Breast epithelium (tissue), 4 donors: ENCODE measurements at regions not wholly inside any gene's neighbourhood (a gene's known extent, or its start where the extent isn't known, plus 50 kb on each side); places are given as distances from the start of the nearest gene placed in this dataset.

ENCODE experiments used
- DNase-seq, 2 donors: peaks; one replicate each; pipeline ENCODE4 v3.0.0-alpha.2; 2019; ENCODE audit warnings: low spot score in 2 of 2
- H3K27ac ChIP-seq, 2 donors: fragments of 200-600 bp; sonication (generic) in 1 of 2; one replicate each; pipeline ENCODE4 v1.5.1; 2016 to 2019; ENCODE audit warnings: mild to moderate bottlenecking in 1 of 2
- H3K27me3 ChIP-seq, 2 donors: fragments of 200-600 bp; sonication (generic) in 1 of 2; one replicate each; pipeline versions ENCODE4 v1.5.1 to v1.6.0; 2017 to 2019; ENCODE audit warnings: control low read depth in 1 of 2, mild to moderate bottlenecking in 1 of 2
- H3K36me3 ChIP-seq: fragments of 200-600 bp; one replicate; pipeline ENCODE4 v1.5.1; 2019
- H3K4me1 ChIP-seq, 2 donors: fragments of 200-600 bp; sonication (generic); one replicate each; pipeline ENCODE4 v1.5.1; 2016 to 2019; ENCODE audit warnings: control low read depth in 1 of 2
- H3K4me3 ChIP-seq, 3 donors: fragments of 200-600 bp; sonication (generic); 1 replicate in 2 of 3; 2 replicates in 1 of 3; pipeline ENCODE4 v1.5.1; 2016 to 2019; ENCODE audit warnings: mild to moderate bottlenecking in 3 of 3, moderate library complexity in 2 of 3
- H3K9me3 ChIP-seq, 2 donors: fragments of 200-600 bp; sonication (generic) in 1 of 2; one replicate each; pipeline ENCODE4 v1.5.1; 2016 to 2019; ENCODE audit warnings: control low read depth in 1 of 2
- CTCF ChIP-seq, 3 donors: fragments of 450-650 bp; IDR thresholded peaks; one replicate each; pipeline ENCODE4 v1.5.1; 2016 to 2017; ENCODE audit warnings: antibody characterized with exemption in 3 of 3, mild to moderate bottlenecking in 3 of 3, moderate library complexity in 3 of 3
- POLR2A ChIP-seq: fragments of 450-650 bp; IDR thresholded peaks from one replicate; pipeline ENCODE4 v1.6.1; 2016; ENCODE audit warnings: antibody characterized with exemption, mild to moderate bottlenecking, moderate library complexity
- POLR2AphosphoS5 ChIP-seq, 3 donors: sonication (generic); formaldehyde crosslinking; IDR thresholded peaks; one replicate each; pipeline ENCODE4 v1.6.1; 2017; ENCODE audit warnings: antibody characterized with exemption in 3 of 3
- intact Hi-C: fragments of 100-400 bp; cut with DNase I; formaldehyde crosslinking; loops from one replicate; pipeline ENCODE4 v1.15.1; 2023; ENCODE audit warnings: low total_unique reads

GRCh38 chr14:43249116-43249515 is 1258.0 kb downstream of the FSCB start:
- Histone ChIP-seq H3K9me3 (no peaks in the 10 kb centered on the region), H3K4me1 (no peaks in the 10 kb centered on the region), H3K27me3 (no peaks in the 10 kb centered on the region), H3K27ac (no peak overlapping the region), H3K36me3 (no peaks in the 10 kb centered on the region), H3K4me3 (no peak overlapping the region)
- TF ChIP-seq POLR2A (no peak), POLR2AphosphoS5 (IDR thresholded peaks at IDR 0.05) (no peak), CTCF (IDR thresholded peaks at IDR 0.05) (no peak)
- no peak for DNase-seq
- intact Hi-C loops = no loop called here

- intact Hi-C loops = no loop called here
- no peak for DNase-seq
- Histone ChIP-seq H3K36me3 (no peaks in the 10 kb centered on the region), H3K4me1 (no peaks in the 10 kb centered on the region), H3K27me3 (no peaks in the 10 kb centered on the region), H3K27ac (no peak overlapping the region), H3K4me3 (no peak overlapping the region), H3K9me3 (no peaks in the 10 kb centered on the region)
- TF ChIP-seq POLR2A = no peak
- no peak for TF ChIP-seq CTCF (IDR thresholded peaks at IDR 0.05)
- no peak for TF ChIP-seq POLR2AphosphoS5 (IDR thresholded peaks at IDR 0.05)
Observed at GRCh38 chr14:43247877-43248276, 1259.2 kb downstream of the FSCB start.

- H3K36me3 ChIP-seq = no peaks in the 10 kb centered on the region
- intact Hi-C loops = no loop called here
- no peak overlapping the region for H3K4me3 ChIP-seq
Observed at GRCh38 chr14:43244142-43244625, 1262.9 kb downstream of the FSCB start.

GRCh38 chr14:43243168-43243567 is 1263.9 kb downstream of the FSCB start:
- no peaks in the 10 kb centered on the region for H3K36me3 ChIP-seq
- H3K9me3 ChIP-seq = no peaks in the 10 kb centered on the region
- no peak overlapping the region for H3K27ac ChIP-seq
- intact Hi-C loops = no loop called here
- no peak overlapping the region for H3K4me3 ChIP-seq
- H3K4me1 ChIP-seq = no peaks in the 10 kb centered on the region
- no peaks in the 10 kb centered on the region for H3K27me3 ChIP-seq
- no peak for DNase-seq
- no peak for TF ChIP-seq POLR2AphosphoS5 (IDR thresholded peaks at IDR 0.05)
- no peak for TF ChIP-seq CTCF (IDR thresholded peaks at IDR 0.05)
- TF ChIP-seq POLR2A = no peak

More at GRCh38 chr14:43244142-43244625, 1262.9 kb downstream of the FSCB start:
- no peaks in the 10 kb centered on the region for H3K9me3 ChIP-seq
- no peak for DNase-seq
- no peaks in the 10 kb centered on the region for H3K27me3 ChIP-seq
- no peak for TF ChIP-seq CTCF (IDR thresholded peaks at IDR 0.05)
- no peak for TF ChIP-seq POLR2AphosphoS5 (IDR thresholded peaks at IDR 0.05)
- TF ChIP-seq POLR2A = no peak
- H3K27ac ChIP-seq = no peak overlapping the region
- H3K4me1 ChIP-seq = no peaks in the 10 kb centered on the region

- DNase-seq = no peak
- intact Hi-C loops = no loop called here
- TF ChIP-seq CTCF (IDR thresholded peaks at IDR 0.05) (no peak), POLR2AphosphoS5 (IDR thresholded peaks at IDR 0.05) (no peak), POLR2A (no peak)
- peaks cover 0 to 7% of the 10 kb centered on the region in 2 donors for H3K9me3 ChIP-seq
- no peaks in the 10 kb centered on the region for H3K27me3 ChIP-seq
- H3K4me1 ChIP-seq = no peaks in the 10 kb centered on the region
- no peak overlapping the region for H3K4me3 ChIP-seq
- no peak overlapping the region for H3K27ac ChIP-seq
- no peaks in the 10 kb centered on the region for H3K36me3 ChIP-seq
Observed at GRCh38 chr14:43232261-43232660, 1274.8 kb downstream of the FSCB start.
